ENCODE measurements at regions not wholly inside any gene's neighbourhood (a gene's known extent, or its start where the extent isn't known, plus 50 kb on each side); places are given as distances from the start of the nearest gene placed in this dataset.
"Not testable (repeated sequence)": the region's sequence is repeated elsewhere in the genome, so short reads cannot be mapped to it uniquely, and the experiment has no call there.

DNA sequence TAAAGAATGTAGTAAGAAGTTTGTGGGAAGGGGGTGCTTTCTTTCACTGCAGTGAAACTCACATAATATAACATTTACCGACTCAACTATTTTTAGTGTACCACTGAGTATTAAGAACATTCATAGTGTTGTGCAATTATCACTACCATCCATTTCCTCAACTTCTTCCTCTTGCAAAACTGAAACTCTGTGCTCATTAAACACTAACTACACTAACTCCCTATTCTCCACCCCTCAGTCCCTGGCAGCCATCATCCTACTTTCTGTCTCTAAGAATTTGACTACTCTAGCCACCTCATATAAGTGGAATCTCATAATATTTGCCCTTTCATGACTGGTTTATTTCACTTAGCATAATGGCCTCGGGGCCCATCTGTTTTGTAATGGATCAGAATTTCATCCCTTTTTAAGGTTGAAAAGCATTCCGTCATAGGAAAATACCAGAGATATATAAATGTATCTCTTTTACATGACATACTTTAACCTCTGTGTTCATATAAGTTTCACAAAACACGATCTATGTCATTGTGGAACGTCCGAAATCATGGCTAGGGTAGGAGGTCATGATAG is 56.3 kb upstream of the DIRAS2 start:
- DNase-seq: no peak
- Histone ChIP-seq H2AFZ (ENCODE audit: low read depth) (no peak overlapping the region), H3K79me2 (ENCODE audit: insufficient read depth) (no peaks in the 10 kb centered on the region), H3K4me2 (no peak overlapping the region), H3F3A (replicated peaks; ENCODE audit: insufficient read depth) (peaks cover 2% of the 10 kb centered on the region), H3K9me3 (no peaks in the 10 kb centered on the region), H3K9me2 (no peaks in the 10 kb centered on the region), H3K27ac (ENCODE audit: low read depth in 2 of 2, low read length in 1 of 2) (no peak overlapping the region), H3K36me3 (replicated peaks in 1 of 2; ENCODE audit: control insufficient read depth in 1 of 2, insufficient read depth in 2 of 2, low read length in 1 of 2) (no peaks in the 10 kb centered on the region), H4K20me1 (ENCODE audit: insufficient read depth) (no peaks in the 10 kb centered on the region), H3K4me1 (ENCODE audit: control insufficient read depth in 1 of 2, insufficient read depth in 2 of 2, low read depth in 1 of 2, low read length in 1 of 2) (no peaks in the 10 kb centered on the region), H3K9ac (no peak overlapping the region), H3K4me3 (ENCODE audit: low read depth in 2 of 2, low read length in 1 of 2) (no peak overlapping the region), H3K27me3 (ENCODE audit: insufficient read depth) (no peaks in the 10 kb centered on the region)
- WGBS (ENCODE audit: low lambda C conversion rate): 30% methylated on average over 6 of the region's 6 CpGs
- TF ChIP-seq POLR2AphosphoS5 (IDR thresholded peaks at IDR 0.05; ENCODE audit: low read depth, low read length) (no peak), NFIC (IDR thresholded peaks at IDR 0.05; ENCODE audit: borderline replicate concordance) (no peak), CHD2 (IDR thresholded peaks at IDR 0.05; ENCODE audit: low read length, partially characterized antibody) (no peak), SIN3A (IDR thresholded peaks at IDR 0.05; ENCODE audit: borderline replicate concordance, low read depth, low read length) (no peak)
- CTCF ChIA-PET: interaction anchor here (2.0 kb wide), 1 partner anchor 14 kb away, joined by 5 read pairs; no protein-coding TSS in a partner anchor
- POLR2A ChIA-PET: no interaction called here

DNA sequence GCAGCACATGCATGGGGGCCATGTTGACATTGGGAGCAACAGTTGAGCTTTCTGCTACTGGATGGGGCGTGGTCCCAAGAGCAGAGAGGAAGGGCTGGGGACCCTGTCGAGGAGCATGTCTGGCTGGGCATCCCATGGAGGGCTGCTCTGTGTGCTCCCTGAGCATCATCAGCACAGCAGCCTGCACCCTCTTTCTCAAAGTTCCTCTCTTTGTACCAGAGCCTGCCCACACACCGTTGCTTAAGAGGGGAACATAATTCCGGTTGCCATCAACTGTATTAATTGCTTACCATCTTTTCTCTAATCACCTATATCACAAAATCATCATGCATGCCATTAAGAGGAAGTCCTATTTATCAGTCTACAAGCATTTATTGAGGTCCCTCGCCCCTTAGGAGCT is 55.2 kb upstream of the DIRAS2 start:
- H3K4me2 ChIP-seq: no peak overlapping the region
- no peak overlapping the region for H3K9ac ChIP-seq
- no peak overlapping the region for H3K4me3 ChIP-seq (ENCODE audit: low read depth in 2 of 2, low read length in 1 of 2)
- CTCF ChIA-PET: no interaction called here
- no peak for DNase-seq
- H3K27ac ChIP-seq (ENCODE audit: low read depth in 2 of 2, low read length in 1 of 2): no peak overlapping the region
- H3K79me2 ChIP-seq (ENCODE audit: insufficient read depth): no peaks in the 10 kb centered on the region
- H3K27me3 ChIP-seq (ENCODE audit: insufficient read depth): no peaks in the 10 kb centered on the region
- H3K9me2 ChIP-seq: no peaks in the 10 kb centered on the region
- H3K9me3 ChIP-seq: no peaks in the 10 kb centered on the region
- no peak overlapping the region for H2AFZ ChIP-seq (ENCODE audit: low read depth)
- POLR2A ChIA-PET: no interaction called here
- H3K4me1 ChIP-seq (ENCODE audit: control insufficient read depth in 1 of 2, insufficient read depth in 2 of 2, low read depth in 1 of 2, low read length in 1 of 2): no peaks in the 10 kb centered on the region
- H3F3A ChIP-seq (replicated peaks; ENCODE audit: insufficient read depth): peaks cover 2% of the 10 kb centered on the region
- H4K20me1 ChIP-seq (ENCODE audit: insufficient read depth): no peaks in the 10 kb centered on the region
- no peaks in the 10 kb centered on the region for H3K36me3 ChIP-seq (replicated peaks in 1 of 2; ENCODE audit: control insufficient read depth in 1 of 2, insufficient read depth in 2 of 2, low read length in 1 of 2)
- WGBS (ENCODE audit: low lambda C conversion rate): 21% methylated on average over 4 of the region's 5 CpGs
- no peak for TF ChIP-seq RCOR1 (IDR thresholded peaks at IDR 0.05; ENCODE audit: low read length)
- TF ChIP-seq GATA2 (CRISPR knock-in tag; IDR thresholded peaks at IDR 0.05): no peak
- no peak for TF ChIP-seq MXI1 (IDR thresholded peaks at IDR 0.05; ENCODE audit: low read depth, low read length)
- TF ChIP-seq FOXM1 (IDR thresholded peaks at IDR 0.05; ENCODE audit: low read depth): no peak
- TF ChIP-seq MEF2A (IDR thresholded peaks at IDR 0.05; ENCODE audit: borderline replicate concordance, low read depth): no peak
- no peak for TF ChIP-seq RAD21 (IDR thresholded peaks at IDR 0.05; ENCODE audit: low read length)
- TF ChIP-seq, protein P1, sequence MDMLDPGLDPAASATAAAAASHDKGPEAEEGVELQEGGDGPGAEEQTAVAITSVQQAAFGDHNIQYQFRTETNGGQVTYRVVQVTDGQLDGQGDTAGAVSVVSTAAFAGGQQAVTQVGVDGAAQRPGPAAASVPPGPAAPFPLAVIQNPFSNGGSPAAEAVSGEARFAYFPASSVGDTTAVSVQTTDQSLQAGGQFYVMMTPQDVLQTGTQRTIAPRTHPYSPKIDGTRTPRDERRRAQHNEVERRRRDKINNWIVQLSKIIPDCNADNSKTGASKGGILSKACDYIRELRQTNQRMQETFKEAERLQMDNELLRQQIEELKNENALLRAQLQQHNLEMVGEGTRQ (IDR thresholded peaks at IDR 0.05; ENCODE audit: borderline replicate concordance, low read depth, low read length): no peak
- TF ChIP-seq, protein P2, sequence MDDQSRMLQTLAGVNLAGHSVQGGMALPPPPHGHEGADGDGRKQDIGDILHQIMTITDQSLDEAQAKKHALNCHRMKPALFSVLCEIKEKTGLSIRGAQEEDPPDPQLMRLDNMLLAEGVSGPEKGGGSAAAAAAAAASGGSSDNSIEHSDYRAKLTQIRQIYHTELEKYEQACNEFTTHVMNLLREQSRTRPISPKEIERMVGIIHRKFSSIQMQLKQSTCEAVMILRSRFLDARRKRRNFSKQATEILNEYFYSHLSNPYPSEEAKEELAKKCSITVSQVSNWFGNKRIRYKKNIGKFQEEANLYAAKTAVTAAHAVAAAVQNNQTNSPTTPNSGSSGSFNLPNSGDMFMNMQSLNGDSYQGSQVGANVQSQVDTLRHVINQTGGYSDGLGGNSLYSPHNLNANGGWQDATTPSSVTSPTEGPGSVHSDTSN (IDR thresholded peaks at IDR 0.05): no peak
- no peak for TF ChIP-seq SIN3A (IDR thresholded peaks at IDR 0.05; ENCODE audit: borderline replicate concordance, low read depth, low read length)
- no peak for TF ChIP-seq TAF1 (IDR thresholded peaks at IDR 0.05; ENCODE audit: borderline replicate concordance, low read depth, low read length)
- no peak for TF ChIP-seq JUND (IDR thresholded peaks at IDR 0.05)

DNA sequence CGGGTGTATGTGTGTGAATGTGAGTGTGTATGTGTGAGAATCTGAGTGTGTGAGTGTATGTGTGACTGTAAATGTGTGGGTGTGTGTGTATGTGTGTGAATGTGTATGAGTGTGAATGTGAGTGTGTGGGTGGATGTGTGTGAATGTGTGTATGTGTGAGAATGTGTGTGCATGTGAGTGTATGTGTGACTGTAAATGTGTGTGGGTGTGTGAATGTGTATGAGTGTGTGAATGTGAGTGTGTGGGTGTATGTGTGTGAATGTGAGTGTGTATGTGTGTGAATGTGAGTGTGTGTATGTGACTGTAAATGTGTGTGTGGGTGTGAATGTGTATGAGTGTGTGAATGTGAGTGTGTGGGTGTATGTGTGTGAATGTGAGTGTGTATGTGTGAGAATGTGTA is 51.6 kb upstream of the DIRAS2 start:
- H3K79me2 ChIP-seq (ENCODE audit: insufficient read depth); H3K9me3 ChIP-seq; CTCF ChIA-PET; H3K27ac ChIP-seq (ENCODE audit: low read depth in 2 of 2, low read length in 1 of 2); H3F3A ChIP-seq (replicated peaks; ENCODE audit: insufficient read depth); H3K4me3 ChIP-seq (ENCODE audit: low read depth in 2 of 2, low read length in 1 of 2); H3K27me3 ChIP-seq (ENCODE audit: insufficient read depth); H3K4me1 ChIP-seq (ENCODE audit: control insufficient read depth in 1 of 2, insufficient read depth in 2 of 2, low read depth in 1 of 2, low read length in 1 of 2); H2AFZ ChIP-seq (ENCODE audit: low read depth); H3K9me2 ChIP-seq; H3K9ac ChIP-seq; H4K20me1 ChIP-seq (ENCODE audit: insufficient read depth); H3K4me2 ChIP-seq; DNase-seq; H3K36me3 ChIP-seq (replicated peaks in 1 of 2; ENCODE audit: control insufficient read depth in 1 of 2, insufficient read depth in 2 of 2, low read length in 1 of 2); POLR2A ChIA-PET: not testable (repeated sequence)
- WGBS (ENCODE audit: low lambda C conversion rate): 71% methylated on average over 1 of the region's 1 CpG
